HG03442 (cell line): ENCODE measurements at regions not wholly inside any gene's neighbourhood (a gene's known extent, or its start where the extent isn't known, plus 50 kb on each side); places are given as distances from the start of the nearest gene placed in this dataset.

ENCODE experiments used
- ATAC-seq: cut with Tn5 transposase; IDR thresholded peaks from one replicate; pipeline ENCODE4 v1.9.1; 2021; ENCODE audit warnings: mild to moderate bottlenecking, moderate library complexity; ENCODE audit not compliant: unreplicated experiment

DNA sequence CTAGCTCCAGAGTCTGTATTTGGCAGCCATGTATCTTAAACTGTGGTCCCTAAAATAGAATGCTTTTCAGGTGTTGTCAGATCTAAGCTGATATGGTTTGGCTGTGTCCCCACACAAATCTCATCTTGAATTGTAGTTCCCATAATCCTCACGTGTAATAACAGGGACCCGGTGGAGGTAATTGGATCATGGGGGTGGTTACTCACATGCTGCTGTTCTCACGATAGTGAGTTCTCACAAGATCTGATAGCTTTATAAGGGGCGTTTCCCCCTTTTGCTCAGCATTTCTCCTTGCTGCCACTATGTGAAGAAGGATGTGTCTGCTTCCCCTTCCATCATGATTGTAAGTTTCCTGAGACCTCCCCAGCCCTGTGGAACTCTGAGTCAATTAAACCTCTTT lies 199.9 kb upstream of the ISX start:
- ATAC-seq, result no peak

DNA sequence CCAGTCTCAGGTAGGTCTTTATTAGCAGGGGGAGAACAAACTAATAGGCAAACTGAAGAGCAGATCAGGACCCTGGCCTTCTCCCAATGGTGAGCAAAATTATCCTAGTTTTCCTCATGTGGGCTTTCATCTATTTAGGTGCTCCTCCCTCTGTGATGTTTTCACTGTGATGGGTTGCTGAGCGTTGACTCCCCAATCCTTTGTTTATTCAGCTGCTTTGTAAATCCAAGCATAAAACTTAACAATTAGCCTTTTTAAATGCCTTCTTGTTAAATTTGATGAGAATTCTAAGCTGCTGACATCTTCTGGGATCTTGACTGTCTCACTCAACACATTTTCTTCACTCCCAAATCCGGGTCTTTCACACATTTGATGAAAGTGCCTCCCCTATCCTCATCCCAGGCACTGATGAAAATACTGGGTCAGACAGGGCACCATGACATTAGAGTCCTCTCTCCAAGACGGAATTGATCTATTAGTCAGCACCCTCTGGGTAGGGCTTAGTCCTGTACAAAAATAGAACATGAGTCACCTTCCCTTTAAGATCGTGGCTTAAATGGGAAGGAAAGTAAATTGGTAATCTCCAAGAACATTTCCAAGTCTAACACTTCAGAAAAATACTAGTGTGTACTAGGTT lies 199.3 kb upstream of the ISX start:
- no peak for ATAC-seq

DNA sequence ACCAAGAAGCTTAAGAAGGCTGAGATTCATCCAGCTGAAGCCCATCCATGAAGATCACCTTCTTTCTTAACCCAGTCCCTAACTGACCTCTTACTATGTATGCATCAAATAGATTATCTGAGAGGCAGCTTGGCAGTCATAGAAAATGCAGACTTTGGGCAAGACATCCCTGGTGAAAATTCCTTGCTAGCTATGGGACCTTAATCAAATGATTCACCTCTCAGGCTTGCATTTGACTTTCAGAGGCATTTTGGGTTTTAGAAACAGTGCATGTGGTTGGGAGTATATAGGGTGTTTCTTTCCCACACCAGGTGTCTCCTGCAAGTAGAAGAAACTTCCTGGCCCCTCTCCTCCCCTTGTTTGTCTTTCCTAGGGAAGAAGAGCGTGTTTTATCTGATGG lies 188.5 kb upstream of the ISX start:
- ATAC-seq, result no peak

DNA sequence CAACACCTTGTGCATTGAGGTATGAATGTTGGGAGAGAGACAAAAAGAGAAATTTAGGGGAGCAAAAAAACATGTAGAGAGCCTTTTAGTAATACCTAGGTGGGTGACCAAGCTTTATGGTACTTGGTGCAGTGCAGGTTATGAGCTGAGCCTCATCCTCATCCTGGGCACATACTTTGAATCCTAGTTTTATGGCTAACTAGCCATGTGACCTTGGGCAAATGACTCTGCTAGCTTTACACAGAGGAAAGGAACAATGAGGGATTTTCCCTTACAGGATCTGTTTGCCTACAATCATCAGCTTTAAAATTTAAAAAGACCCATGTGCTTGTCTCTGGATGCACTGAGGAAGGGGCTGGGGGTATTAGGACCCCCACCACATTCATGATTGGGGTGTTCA lies 187.8 kb upstream of the ISX start:
- ATAC-seq, result no peak

DNA sequence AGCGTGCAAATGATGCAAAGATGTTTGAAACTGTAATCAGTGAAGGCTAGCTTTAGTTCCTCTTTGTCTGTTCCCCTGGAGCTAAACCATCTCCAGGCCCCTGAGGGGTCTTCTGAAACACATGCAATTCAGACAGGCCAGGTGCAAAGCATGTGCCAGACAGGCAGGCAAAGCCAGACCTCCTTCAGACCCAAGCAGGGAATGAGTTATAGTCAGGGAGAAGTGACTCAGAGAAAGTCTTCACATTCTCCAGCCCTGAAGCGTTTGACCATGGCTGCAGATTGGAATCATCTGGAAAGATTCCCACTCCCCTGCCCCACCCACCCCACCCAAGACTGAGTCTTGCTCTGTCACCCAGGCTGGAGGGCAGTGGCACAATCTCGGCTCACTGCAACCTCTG lies 187.0 kb upstream of the ISX start:
- ATAC-seq, result no peak

DNA sequence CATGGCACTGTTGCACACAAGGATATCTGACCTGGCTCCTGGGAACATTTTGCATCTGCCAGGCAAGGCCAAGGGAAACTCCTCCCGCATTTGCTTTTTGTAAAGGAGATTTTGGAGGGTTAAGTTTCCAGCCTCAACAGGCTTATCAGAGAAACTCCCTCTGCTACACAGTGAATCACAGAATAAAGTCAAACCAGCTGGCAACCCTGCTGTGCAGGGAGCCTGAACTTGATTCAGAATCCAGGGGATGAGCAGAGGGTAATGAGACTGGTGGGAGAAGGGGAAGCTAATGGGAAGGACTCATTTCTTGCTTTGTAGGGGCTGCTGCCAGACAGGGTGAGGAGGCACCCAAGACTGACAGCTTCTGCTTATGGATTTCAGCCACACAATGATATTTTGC lies 185.3 kb upstream of the ISX start:
- no peak for ATAC-seq

DNA sequence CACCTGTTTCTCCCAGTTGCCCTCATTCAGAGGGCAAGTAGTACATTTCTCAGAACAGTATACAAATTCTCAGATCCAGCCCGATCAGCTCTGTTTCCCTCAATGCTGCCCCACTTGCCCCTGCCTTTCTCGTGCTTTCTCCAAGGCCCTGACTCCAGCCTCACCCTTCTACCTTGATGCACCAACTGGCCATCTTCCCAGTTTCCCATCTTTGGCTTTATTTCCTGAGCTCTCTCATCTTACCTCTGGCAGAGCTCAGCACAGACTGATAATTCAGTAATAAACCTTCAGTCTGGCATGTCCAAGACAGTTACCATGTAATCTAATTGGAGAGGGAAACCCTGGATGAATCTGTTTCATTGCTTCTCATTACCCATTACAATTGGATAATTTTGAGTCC lies 184.5 kb upstream of the ISX start:
- no peak for ATAC-seq

DNA sequence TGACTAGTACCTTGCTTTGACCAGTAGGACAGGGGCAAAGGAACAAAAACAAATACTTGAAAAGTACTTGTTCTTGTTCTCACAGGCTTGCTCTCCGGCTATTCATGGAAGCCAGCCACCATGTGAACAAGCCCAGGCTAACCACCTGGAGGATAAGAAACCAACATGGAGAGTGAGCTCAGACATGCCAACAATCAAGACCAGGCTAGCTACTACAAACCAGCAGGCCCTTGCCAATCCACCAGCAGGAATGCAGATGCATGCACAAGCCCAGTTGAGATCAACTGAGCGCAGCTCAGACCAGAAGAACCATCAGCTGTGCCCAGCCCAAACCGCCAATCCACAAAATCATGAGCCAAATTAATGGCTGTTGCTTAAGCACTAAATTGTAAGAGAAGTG lies 180.1 kb upstream of the ISX start:
- ATAC-seq, result no peak

DNA sequence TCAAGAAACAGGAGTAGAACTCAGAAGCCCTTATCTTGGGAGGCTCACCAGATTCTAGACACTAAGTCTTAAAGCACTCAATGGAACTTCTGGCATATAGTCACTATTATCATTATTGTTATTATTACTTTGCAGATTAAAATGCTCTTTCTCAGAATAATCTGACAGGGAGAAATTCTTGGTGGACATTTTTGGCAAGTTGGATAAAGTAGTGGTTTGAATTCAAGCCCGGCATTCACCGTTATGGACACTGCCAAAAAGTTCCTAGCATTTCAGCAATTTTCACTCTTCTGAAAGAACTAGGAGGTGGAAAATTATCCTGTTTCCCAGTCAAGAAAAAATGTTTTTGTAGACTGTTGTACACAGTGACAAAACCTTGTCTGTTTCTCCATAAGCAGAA lies 179.6 kb upstream of the ISX start:
- ATAC-seq, result no peak

DNA sequence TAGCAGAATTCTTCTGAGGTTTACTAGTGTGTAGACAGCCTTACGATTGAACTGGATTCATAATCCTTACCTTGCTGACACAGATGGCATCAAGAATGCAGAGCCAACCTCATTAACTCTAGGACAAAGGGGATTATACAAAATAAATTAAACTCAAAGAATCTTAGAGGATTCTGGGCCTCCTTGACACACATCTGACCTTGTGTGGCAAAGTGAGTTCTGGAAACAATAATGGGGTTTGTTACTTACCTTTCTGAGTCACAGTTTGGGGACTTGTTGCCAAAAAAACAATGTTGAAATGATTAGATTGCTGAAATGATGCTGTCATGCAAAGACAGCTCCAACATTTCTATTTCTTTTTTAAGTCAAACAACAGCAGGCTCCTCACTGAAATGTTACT lies 179.1 kb upstream of the ISX start:
- no peak for ATAC-seq

DNA sequence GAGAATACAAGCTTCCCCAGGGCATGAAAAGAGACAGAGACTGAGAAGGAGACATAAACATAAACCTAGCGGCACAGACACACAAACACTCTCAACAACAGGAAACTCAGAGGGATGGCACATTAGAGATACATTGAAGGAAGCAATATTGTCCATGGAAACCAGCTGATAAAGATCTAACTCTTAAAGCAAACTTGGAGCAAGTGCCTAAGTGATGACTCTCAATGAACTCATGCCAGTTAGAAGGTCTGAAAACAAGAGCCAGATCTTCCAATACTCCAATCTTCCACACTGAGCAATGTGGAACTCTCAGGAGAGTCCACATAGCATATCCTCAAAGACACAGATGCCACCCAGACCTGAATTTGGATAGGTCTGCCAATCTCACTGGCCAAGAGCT lies 168.8 kb upstream of the ISX start:
- ATAC-seq, result no peak

DNA sequence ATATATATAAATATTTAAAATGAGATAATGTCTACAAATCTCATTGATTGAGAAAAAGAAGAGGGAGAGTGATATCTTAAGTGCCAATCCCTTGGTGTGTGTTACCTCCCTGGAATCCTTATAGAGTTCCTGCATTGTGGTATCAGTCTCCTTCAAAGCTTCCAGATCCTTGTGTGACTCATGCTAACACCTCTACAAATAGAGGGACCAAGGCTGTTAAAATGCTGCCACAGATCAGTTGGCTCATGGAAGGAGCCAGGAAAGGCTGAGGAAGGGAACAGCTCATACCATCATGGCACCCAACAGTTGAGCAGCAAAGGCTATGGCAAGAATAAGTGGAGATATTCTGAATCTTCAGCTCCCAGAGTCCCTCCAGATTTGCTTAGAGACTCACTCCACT lies 163.6 kb upstream of the ISX start:
- ATAC-seq, result no peak

DNA sequence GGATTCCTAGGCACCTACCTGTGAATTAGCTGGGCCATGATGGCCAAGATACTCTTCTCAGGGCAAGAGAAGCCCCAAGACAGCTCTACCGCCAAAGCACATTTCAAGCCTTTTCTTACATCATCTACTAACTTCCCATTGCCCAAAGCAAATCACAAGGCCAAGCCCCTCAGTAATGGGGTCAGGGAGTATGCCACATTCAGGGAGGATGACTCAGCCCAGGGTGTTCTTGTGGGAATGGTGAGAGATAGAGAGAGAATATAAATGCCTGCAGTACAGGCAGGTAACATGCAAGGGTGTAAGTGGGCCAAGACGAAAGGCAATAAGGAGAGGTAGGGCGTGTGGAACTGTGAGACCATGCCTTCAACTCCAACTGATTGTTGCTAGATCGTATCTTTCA lies 162.5 kb upstream of the ISX start:
- no peak for ATAC-seq

DNA sequence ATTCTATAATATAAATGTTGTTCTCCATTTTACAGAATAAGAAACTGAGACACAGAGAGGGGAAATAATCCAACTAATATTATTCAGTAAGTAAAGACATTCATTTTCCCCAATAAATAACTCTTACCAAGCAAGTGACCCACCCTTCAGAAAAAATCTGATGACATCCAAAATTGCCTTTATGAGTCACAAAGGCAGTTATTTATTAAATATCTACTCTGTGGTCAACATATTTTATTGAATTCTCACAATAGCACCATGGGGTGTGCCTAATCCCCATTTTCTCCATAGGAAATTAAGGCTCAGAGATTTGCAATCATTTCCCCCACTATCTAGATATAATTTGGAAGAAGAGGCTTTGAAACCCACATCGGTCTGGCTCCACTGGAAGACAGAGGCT lies 161.5 kb upstream of the ISX start:
- no peak for ATAC-seq

DNA sequence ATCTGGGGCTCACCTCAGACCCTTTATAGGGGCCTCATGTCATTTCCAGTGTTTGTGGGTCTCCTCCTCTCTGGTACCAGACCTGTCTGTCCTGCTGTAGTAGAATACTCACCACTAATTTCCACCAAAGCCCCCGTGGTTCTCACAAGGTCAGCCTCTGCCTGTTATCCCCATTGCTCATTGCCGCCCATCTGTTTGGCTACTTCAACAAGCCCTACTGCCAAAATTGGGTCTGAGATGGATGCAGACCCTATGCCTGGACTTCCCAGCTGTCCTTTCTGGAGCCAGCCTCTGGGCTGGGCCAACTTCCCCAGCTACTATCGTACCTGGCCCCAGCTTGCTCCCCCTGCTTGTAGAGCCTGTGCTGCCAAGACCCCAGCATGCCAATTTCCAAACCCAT lies 152.1 kb upstream of the ISX start:
- ATAC-seq, result no peak

DNA sequence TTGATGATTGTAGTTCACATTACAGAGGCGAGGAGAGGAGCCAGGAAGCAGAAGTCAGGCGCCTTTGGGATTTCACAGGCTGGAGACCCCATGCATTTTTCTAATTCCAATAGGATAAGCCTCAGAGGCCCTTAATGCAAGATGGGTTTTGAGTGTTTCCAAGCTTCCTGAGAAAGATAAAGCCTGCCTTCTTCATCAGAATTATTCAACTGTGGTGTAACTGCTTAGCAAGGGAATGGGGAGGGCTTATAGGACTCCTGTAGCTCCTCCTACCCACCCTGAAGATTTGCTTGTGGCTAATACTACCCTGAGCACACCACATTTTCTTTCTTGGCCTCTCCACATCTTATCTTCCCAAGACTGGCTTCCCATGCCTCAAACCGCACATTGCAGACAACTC lies 151.1 kb upstream of the ISX start:
- ATAC-seq, result no peak

DNA sequence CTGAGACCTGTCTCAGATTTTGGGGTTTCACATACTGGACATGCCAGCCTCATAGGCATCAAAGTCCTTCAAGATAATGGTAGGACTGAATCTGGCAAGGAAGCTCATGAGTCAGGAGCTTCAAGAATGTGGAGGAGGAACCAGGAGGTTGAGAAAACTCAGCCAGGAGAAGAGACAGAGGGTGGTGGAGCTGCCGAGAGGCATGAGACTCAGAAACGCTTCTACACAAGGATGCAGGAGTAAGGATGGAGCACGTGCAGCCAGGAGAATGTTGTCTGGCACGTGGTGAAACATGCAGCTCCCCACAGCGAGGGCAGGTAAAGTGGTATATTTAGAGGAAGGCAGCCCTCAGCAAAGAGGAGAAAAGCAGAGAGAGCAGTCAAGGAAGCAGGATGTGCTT lies 148.7 kb upstream of the ISX start:
- no peak for ATAC-seq

DNA sequence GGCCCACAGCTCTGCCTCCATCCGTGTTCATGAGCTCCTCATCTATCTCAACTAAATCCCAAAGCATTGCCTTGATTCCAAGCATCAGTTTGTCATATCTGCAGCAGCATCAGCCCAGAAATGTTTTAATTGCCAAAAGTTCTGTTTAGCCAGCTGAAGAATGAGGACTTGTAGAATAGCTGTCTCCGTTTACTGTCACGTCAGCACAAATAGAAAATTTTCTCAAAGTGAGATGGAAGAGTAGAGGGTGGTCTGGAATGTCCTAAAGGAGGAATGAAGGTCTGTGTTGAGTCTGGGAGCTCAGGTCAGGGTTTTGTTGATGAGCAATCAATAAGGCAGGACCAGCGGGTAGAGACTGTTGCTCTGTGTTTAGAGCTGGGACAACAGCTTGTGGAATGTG lies 134.9 kb upstream of the ISX start:
- ATAC-seq, result no peak

DNA sequence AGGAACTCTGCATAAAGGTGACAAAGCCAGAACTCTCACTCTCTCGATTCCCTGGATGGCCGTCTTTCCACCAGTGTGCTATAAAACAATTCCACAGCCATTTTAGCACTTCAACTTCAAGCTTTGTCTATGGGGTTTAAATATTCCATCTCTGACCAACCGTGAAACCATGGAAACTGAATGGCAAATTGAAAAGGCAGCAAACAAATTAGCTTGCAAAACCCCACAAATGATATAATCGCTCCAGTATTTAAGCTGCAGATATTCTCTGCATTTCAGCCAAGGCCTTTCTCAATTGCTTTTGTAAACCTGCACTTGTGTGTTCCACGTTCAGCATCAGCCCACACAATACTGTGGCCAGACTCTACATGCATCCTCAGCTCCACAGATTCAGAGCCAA lies 131.7 kb upstream of the ISX start:
- no peak for ATAC-seq

DNA sequence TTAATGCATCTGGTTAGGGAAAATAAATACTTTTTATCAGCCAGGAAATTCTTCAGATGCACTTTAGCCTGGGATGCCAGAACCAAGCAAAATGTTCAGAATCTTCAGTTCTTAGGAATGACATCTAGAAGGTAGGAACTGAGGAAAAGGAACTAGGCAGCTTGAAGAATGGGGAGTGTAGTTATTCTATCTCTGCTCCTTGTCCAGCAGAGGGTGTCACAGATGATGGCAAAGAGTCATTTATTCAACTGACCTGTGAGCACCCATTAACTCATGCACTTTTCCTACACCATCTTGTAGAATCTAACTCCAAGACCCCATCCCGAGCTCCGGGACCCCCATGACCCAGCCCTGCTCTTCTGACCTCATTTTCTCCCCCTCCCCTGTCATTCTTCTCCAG lies 122.1 kb upstream of the ISX start:
- ATAC-seq, result no peak

DNA sequence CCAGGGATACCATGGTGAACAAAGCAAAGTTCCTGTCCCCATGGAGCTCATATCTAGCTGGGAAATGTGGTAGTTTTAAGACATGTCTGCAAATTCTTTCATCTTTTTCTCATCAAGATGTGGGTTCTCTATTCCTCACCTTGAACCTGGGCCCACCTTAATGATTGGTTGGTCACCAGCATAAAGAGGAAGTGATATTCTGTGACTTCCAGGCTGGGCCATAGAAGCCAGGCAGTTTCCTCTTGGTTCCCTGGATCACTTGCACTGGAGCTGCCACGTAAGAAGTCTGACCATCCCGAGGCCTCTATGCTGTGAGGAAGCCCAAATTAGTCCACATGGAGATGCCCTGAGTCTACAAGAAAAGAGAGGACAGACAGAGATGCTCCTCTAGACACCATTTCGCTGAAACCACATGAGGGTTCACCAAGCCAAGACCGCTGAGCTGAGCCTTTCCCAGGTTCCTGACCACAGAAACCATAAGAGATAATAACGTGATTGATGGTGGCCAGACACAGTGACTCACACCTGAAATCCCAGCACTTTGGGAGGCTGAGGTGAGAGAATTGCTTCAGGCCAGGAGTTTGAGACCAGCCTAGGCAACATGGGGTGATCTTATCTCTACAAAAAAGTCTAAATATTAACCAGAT lies 119.5 kb upstream of the ISX start:
- ATAC-seq, result no peak

DNA sequence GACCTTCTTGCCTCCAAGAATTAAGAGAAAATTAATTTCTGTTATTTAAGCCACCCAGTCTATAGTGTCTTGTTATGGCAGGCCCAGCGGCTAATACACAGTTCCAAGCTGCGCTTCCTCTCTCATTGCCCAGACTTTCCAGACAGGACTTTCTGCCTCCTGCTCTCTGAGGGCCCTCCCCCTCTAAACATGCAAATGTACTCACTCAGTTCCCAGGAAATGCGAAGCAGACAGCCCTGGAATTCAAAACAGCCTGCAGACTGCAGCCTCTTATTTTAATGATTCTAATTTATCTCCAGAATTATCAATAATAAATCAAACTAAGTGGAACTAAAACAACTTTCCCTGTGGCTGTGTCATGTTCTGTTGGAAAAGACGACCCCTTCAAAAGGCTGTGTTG lies 115.5 kb upstream of the ISX start:
- no peak for ATAC-seq

DNA sequence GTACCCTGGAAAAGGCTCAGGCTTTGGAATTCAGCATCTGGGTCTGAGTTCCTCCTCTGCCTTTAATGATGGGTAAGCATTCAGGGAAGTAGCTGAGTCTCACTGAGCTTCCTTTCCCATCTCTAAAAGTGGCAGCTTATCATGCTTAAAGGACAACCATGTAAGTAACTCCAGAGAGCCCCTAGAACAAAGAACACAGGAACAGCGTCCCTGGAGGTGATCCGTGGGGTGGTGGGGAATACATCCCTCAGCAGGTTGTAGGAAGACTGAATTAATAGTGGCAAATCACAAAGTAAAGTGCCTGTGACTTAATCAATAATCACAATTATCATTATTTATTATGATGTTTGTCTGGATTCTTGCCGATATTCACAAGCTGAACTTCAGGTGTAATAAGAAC lies 114.7 kb upstream of the ISX start:
- no peak for ATAC-seq
